Embryonic facial prominence (tissue), 1 donor: ENCODE measurements at regions not wholly inside any gene's neighbourhood (a gene's known extent, or its start where the extent isn't known, plus 50 kb on each side); places are given as distances from the start of the nearest gene placed in this dataset.
"Not testable (repeated sequence)": the region's sequence is repeated elsewhere in the genome, so short reads cannot be mapped to it uniquely, and the experiment has no call there.

Source experiments
- DNase-seq: peaks from one replicate; pipeline ENCODE4 v3.0.0-alpha.2; 2016; ENCODE audit errors: extremely low spot score

DNA sequence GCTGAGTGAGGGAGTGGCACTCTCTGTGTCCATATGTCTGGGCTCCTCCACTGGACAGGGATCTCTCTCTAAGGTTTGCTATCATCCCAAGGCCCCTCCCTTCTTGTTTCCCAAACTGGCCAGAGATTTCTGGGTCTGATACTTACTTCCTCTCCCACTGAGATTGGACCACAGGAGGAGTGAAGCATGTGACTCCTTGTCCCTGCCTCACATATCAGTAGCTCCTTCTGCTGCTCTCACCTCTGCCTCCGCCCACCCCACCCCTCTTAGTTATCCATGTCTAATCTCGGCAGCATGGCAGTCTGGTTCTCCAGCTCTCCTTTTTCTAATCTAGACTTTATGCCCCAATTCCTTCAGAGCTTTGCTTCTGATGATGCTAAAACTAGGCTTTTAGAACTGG, 223.1 kb downstream of the RPLP1 start:
- no peak for DNase-seq

DNA sequence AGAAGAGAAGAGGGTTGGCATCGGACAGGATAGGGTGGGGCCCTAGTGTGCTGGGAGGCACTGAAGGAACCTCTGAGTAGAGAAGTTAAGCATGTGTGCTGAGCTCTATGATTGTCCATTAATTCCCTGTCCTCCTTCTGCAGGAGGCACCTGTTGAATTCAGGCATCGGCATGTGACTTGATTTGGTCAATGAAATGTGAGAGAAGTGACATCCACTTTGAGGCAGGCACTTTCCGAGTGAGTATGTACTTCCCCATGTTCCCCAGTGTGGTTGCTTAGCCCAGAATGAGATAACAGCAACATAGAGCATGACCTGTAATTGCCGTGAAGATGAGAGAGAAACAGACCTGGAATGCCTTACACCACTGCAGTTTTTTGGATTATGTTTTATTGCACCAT, 224.8 kb downstream of the RPLP1 start:
- DNase-seq, result no peak

- DNase-seq, result no peak
These were observed 227.1 kb downstream of the RPLP1 start for GRCh38 chr15:69679623-69680228.

DNA sequence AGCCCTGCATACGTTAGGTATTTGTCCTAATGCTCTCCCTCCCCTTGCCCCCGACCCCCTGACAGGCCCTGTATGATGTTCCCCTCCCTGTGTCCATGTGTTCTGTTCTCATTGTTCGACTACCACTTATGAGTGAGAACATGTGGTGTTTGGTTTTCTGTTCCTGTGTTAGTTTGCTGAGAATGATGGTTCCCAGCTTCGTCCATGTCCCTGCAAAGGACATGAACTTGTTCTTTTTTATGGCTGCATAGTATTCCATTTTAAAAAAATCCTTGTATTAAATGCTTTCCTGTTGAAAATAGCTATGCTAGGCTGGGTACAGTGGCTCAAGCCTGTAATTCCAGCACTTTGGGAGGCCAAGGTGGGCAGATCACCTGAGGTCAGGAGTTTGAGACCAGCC, 232.2 kb downstream of the RPLP1 start:
- not testable (repeated sequence) for DNase-seq

DNA sequence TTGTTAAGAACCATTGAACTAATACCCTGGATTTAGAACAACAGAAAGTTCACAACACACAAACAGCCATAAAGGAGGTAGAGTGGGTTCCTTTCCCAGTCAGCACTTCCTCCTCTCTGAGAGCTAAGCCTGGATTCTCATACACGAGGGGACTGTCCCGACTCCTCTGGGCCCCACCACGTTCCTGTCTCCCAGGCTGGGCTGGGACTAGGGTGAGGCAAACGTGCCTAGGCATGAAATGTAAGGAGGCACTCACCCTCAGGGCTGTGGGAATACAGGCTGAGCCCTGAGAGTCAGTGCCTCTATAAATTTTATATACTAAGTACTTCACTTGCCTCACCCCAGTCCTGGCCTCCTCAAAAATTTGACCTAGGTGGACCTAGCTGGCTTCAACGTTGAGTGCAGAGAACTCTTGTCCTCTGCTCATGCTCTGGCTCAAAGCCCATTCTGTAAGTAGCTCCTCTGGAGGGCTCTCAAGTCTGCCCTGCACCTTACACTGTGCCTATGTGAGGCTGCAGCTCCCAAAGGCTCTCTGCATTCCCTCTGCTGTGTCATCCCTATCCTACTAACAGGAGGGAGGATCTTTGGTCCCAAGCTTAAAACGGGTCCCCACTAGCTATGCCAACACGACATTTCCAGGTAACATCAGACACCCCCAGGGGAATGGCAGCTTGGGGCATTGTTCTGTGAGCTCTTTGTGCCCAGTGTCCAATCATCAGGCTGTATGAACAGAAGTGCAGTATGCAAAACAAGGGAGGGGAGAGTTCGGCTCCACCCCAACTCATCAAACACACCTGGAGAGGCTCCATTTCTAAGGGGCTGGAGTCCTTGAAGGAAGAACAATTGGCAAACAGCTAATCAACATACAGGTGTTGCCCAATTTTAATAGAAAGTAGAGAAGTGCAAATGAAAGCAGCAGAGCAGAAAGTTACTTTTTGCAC, 233.2 kb downstream of the RPLP1 start:
- no peak for DNase-seq

GRCh38 chr15:69686626-69687025, 234.0 kb downstream of the RPLP1 start:
- no peak for DNase-seq

DNA sequence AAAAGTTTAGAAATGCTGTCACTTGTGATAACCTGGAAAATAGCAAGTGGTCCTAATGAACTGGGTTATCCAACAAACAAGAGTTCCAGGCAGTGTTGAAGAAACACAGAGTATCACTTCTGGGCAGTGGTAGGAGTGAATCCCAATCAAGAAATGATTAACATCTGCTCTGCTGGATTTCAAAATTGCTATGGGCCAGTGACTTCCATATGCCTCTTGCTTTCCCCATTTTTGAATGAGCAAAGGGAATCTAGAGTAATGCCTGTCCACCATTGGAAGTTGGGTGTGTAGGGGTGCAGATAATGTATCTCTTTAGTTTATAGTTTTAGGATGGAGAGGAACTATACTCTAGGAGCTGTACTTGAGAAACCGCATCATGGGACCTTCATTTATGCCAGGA, 236.5 kb downstream of the RPLP1 start:
- DNase-seq, result no peak

DNA sequence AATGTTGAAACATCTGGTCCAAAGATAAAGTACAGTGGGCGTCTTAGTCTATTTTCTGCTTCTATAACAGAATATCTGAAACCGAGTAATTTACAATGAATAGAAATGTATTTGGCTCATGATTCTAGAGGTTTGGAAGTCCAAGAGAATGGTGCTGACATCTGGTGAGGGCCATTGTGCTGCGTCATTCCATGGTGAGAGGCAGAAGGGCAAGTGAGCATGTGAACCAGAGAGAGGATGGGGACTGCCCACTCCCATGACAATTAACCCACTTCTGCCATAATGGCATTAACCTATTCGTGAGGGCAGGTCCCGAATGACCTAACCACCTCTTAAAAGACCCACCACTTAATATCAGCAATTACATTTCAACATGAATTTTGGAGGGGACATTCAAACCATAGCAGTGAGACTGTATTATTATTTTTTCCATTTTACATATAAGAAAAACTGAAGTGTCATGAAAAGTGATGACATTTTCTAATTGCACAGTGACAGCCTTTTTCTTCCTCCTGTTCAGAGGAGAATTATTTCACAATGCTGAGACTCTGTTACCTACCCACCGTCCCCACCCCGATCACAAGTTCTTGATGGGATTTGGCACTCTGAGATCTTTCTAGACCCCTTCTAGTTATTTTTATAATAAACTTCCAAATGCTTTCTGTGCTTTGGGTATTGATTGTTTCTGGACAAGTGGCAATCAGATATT, 238.8 kb downstream of the RPLP1 start:
- DNase-seq, result no peak

DNA sequence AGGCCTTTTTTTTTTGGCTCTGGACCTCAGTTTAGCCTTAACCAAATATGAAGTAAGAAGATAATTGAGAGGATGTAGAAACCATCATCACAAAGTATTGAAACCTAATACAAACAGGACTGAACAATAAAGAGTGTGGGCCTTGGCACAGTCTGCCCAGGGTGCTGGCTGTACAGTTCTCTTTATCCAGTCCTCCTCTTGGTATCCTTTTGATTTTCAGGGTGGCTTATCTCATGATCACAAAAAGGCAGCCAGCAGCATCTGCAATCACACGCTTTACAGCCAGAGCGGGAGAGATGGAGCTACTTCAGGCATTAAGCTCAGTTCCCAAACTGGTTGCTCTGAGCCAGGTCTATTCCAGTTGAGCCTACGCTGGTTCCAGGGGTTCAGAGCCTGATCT, 239.7 kb downstream of the RPLP1 start:
- DNase-seq, result no peak

GRCh38 chr15:69693059-69693458, 240.4 kb downstream of the RPLP1 start:
- DNase-seq, result no peak

DNA sequence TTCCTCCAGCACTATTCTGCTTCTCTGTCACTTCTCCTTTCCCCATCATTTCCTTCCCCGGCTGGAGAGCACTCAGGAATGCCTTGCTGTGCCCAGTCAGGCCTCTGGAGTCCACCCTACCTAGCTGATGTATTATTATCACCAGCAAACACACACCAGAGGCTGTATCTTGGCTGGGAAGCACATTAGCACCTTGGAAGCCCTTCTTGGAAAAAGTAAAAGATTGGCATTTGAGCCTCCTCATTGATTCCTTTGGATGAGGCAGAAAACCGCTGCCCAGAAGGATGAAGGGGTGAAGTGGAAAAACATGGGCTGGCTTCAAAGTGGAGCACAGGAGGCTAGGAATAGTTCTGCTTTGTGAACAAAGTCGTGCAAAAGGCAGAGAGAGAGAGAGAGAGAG, 244.3 kb downstream of the RPLP1 start:
- DNase-seq, result no peak

- DNase-seq, result no peak
These were observed 245.3 kb downstream of the RPLP1 start for GRCh38 chr15:69697916-69698315.

GRCh38 chr15:69699096-69699495, 246.5 kb downstream of the RPLP1 start:
- DNase-seq, result no peak

- no peak for DNase-seq
These were observed 247.8 kb downstream of the RPLP1 start for GRCh38 chr15:69700380-69700779.

- no peak for DNase-seq
These were observed 248.6 kb downstream of the RPLP1 start for GRCh38 chr15:69701198-69701597.

DNA sequence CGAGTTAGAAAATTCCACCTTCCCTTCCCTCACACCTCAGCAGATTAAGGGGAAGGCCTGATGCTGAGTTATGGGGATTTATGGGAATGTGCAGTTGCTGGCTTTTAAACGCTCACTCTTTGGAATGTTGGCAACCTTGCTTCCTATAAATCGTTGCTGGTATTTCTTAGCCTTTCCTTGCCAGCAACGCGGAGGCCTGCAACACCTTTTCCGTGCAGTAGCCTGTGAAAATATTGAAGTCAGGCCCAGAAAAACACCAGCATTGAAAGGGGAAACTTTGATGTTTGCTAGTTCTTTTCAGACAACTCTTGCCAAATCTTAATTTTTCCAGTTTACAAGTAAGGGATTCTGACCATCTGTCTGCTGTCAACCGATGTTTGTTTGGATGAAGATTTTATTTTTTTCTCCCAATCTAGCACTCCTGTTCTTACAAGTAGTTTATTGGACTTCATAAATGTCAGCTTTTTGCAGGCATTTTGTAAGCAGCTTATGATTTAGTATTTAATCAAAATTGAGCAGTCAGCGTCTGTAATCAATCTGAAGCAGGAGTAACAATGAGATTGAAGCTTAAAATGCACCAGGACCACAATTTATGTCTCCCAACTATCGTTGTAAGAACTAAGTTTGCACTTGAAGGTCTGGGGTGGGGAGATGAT, 251.0 kb downstream of the RPLP1 start:
- DNase-seq, result no peak

- no peak for DNase-seq
These were observed 251.6 kb downstream of the RPLP1 start for GRCh38 chr15:69704229-69704628.

GRCh38 chr15:69704700-69705099, 252.1 kb downstream of the RPLP1 start:
- no peak for DNase-seq

DNA sequence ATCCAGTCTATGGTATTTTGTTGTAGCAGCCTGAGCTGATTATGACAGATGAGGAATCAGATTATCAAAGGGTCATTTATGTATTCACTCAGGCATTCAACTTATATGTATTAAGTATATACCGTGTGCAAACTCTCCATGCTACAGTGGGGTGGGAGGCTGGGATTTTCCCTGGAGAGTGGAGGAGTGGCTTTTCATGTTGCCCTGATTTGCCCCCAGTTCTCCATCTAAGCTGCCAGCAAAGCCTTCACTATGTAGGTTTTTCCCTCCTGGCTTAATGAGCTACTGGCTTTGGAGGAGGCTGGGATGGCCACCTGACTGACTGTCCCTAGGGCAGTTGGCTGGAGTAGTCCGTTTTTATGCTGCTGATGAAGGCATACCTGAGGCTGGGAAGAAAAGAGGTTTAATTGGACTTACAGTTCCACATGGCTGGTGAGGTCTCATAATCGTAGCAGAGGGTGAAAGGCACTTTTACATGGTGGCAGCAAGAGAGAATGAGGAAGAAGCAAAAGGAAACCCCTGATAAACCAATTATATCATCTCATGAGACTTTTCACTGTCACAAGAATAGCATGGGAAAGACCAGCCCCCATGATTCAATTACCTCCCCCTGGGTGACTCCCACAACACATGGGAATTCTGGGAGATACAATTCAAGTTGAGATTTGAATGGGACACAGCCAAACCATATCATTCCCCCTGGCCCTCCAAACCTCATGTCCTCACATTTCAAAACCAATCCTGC, 253.9 kb downstream of the RPLP1 start:
- no peak for DNase-seq

GRCh38 chr15:69707241-69707640, 254.6 kb downstream of the RPLP1 start:
- DNase-seq, result not testable (repeated sequence)

GRCh38 chr15:69708436-69709122, 256.0 kb downstream of the RPLP1 start:
- DNase-seq, result not testable (repeated sequence)
